GM19025 (cell line): ENCODE measurements at regions not wholly inside any gene's neighbourhood (a gene's known extent, or its start where the extent isn't known, plus 50 kb on each side); places are given as distances from the start of the nearest gene placed in this dataset.
"Not testable (repeated sequence)": the region's sequence is repeated elsewhere in the genome, so short reads cannot be mapped to it uniquely, and the experiment has no call there.

ENCODE experiments used
- ATAC-seq: cut with Tn5 transposase; IDR thresholded peaks from one replicate; pipeline ENCODE4 v1.9.1; 2021; ENCODE audit warnings: mild to moderate bottlenecking, low read depth, moderate library complexity; ENCODE audit not compliant: unreplicated experiment

GRCh38 chr18:68164909-68165308, 550.0 kb downstream of the TMX3 start:
- ATAC-seq, result no peak

- ATAC-seq, result not testable (repeated sequence)
These were observed 561.1 kb downstream of the TMX3 start for GRCh38 chr18:68153821-68154220.

- no peak for ATAC-seq
These were observed 562.1 kb downstream of the TMX3 start for GRCh38 chr18:68152770-68153169.

GRCh38 chr18:68150961-68151360, 563.9 kb downstream of the TMX3 start:
- no peak for ATAC-seq

- no peak for ATAC-seq
These were observed 566.0 kb downstream of the TMX3 start for GRCh38 chr18:68148863-68149262.

- ATAC-seq, result no peak
These were observed 567.2 kb downstream of the TMX3 start for GRCh38 chr18:68147728-68148127.

- ATAC-seq, result no peak
These were observed 593.1 kb downstream of the TMX3 start for GRCh38 chr18:68121826-68122225.

- ATAC-seq, result no peak
These were observed 593.6 kb downstream of the TMX3 start for GRCh38 chr18:68121308-68121707.

- no peak for ATAC-seq
These were observed 598.5 kb upstream of the DSEL start for GRCh38 chr18:68114989-68115388.

GRCh38 chr18:68104036-68104435, 587.5 kb upstream of the DSEL start:
- ATAC-seq, result no peak

- no peak for ATAC-seq
These were observed 587.0 kb upstream of the DSEL start for GRCh38 chr18:68103561-68103960.

- no peak for ATAC-seq
These were observed 585.6 kb upstream of the DSEL start for GRCh38 chr18:68102117-68102516.

- ATAC-seq, result no peak
These were observed 582.1 kb upstream of the DSEL start for GRCh38 chr18:68098655-68099054.

- no peak for ATAC-seq
These were observed 570.0 kb upstream of the DSEL start for GRCh38 chr18:68086481-68086880.

GRCh38 chr18:68085251-68085650, 568.7 kb upstream of the DSEL start:
- no peak for ATAC-seq

- ATAC-seq, result no peak
These were observed 567.3 kb upstream of the DSEL start for GRCh38 chr18:68083776-68084175.

- no peak for ATAC-seq
These were observed 566.6 kb upstream of the DSEL start for GRCh38 chr18:68083131-68083530.

- ATAC-seq, result no peak
These were observed 556.2 kb upstream of the DSEL start for GRCh38 chr18:68072744-68073143.

GRCh38 chr18:68060871-68061270, 544.4 kb upstream of the DSEL start:
- no peak for ATAC-seq

- ATAC-seq, result no peak
These were observed 540.4 kb upstream of the DSEL start for GRCh38 chr18:68056936-68057335.

GRCh38 chr18:68054669-68055068, 538.1 kb upstream of the DSEL start:
- ATAC-seq, result no peak

GRCh38 chr18:68053290-68053689, 536.8 kb upstream of the DSEL start:
- ATAC-seq, result no peak

GRCh38 chr18:68041327-68041726, 524.8 kb upstream of the DSEL start:
- no peak for ATAC-seq
